HepG2 (cell line): ENCODE measurements at regions not wholly inside any gene's neighbourhood (a gene's known extent, or its start where the extent isn't known, plus 50 kb on each side); places are given as distances from the start of the nearest gene placed in this dataset.

Experiments used
- ATAC-seq: fragments of 200-7000 bp; cut with Tn5 transposase; 3 replicates; pipeline ENCODE4 v1.9.1; 2020; ENCODE audit warnings: mild to moderate bottlenecking, moderate library complexity
- BruUV-seq: library from RNA; stranded (reverse); fragments of 400-500 nt; replicated peaks from 2 replicates; lab custom pipeline; 2021; lab: Mats Ljungman, UMichigan
- CTCF ChIA-PET: fragments of 300-600 bp; formaldehyde crosslinking; extraction: SDS; loops from one replicate; lab custom pipeline; 2021; ENCODE audit warnings: low total read pairs, inconsistent platforms, low intra/inter-chr PET ratio; lab: Yijun Ruan, JAX
- POLR2A ChIA-PET: fragments of 350-600 bp; sonication (Branson Sonifier 250); formaldehyde crosslinking; loops from one replicate; lab custom pipeline; 2020; ENCODE audit warnings: antibody characterized with exemption, inconsistent platforms; lab: Yijun Ruan, JAX
- DNase-seq: peaks from one replicate; pipeline ENCODE4 v3.0.0-alpha.2; 2015; ENCODE audit warnings: low spot score
- FAIRE-seq: peaks from 3 replicates; lab custom pipeline; 2011; peaks lifted over from hg19 to GRCh38; lab: Jason Lieb, UNC
- H2AFZ ChIP-seq: one replicate; pipeline ENCODE4 v1.6.1; 2011; ENCODE audit warnings: low read length, inconsistent platforms
- H3K27ac ChIP-seq: fragments of 300-600 bp; 3 replicates; pipeline ENCODE4 v1.8.0; 2011; ENCODE audit warnings: mixed run types, mild to moderate bottlenecking, mixed read lengths, low read length, inconsistent platforms; ENCODE audit not compliant: insufficient read depth; ENCODE audit errors: extremely low read length
- H3K27me3 ChIP-seq, 2 experiments: fragments of 200-600 bp in 1 of 2; 2 replicates in 1 of 2; 3 replicates in 1 of 2; pipeline versions ENCODE4 v1.6.0 to v1.8.0; 2011; ENCODE audit warnings: low read length in 2 of 2, mild to moderate bottlenecking in 2 of 2, moderate library complexity in 2 of 2, inconsistent platforms in 1 of 2; ENCODE audit not compliant: insufficient read depth in 2 of 2, control insufficient read depth in 1 of 2
- H3K36me3 ChIP-seq, 2 experiments: fragments of 200-600 bp in 1 of 2; replicated peaks in 1 of 2; 2 replicates in 1 of 2; 3 replicates in 1 of 2; pipeline versions ENCODE4 v1.5.1 to v1.8.0; 2011; ENCODE audit warnings: low read length in 2 of 2, inconsistent platforms in 1 of 2; ENCODE audit not compliant: insufficient read depth in 2 of 2, control insufficient read depth in 1 of 2
- H3K4me1 ChIP-seq: 2 replicates; pipeline ENCODE4 v1.5.1; 2012; ENCODE audit warnings: low read length, inconsistent platforms; ENCODE audit not compliant: insufficient read depth
- H3K4me2 ChIP-seq: 2 replicates; pipeline ENCODE4 v1.6.0; 2011; ENCODE audit warnings: low read depth, low read length, inconsistent platforms
- H3K4me3 ChIP-seq, 3 experiments: fragments of 200-600 bp in 1 of 3; sonication (generic), shearing (Covaris generic) in 1 of 3; replicated peaks in 1 of 3; 2 replicates each; pipeline ENCODE4 v1.5.1; 2011 to 2016; ENCODE audit warnings: low read length in 3 of 3, inconsistent platforms in 2 of 3, low read depth in 2 of 3, mild to moderate bottlenecking in 2 of 3, control low read depth in 1 of 3, mixed read lengths in 1 of 3; ENCODE audit not compliant: insufficient read depth in 1 of 3
- H3K79me2 ChIP-seq: one replicate; pipeline ENCODE4 v1.6.1; 2011; ENCODE audit warnings: low read length, inconsistent platforms; ENCODE audit not compliant: insufficient read depth
- H3K9ac ChIP-seq: 2 replicates; pipeline ENCODE4 v1.6.0; 2011; ENCODE audit warnings: mild to moderate bottlenecking, low read depth, low read length, inconsistent platforms; ENCODE audit not compliant: insufficient read depth
- H3K9me3 ChIP-seq: 2 replicates; pipeline ENCODE4 v1.5.1; 2012; ENCODE audit warnings: mild to moderate bottlenecking, low read length
- H4K20me1 ChIP-seq: 2 replicates; pipeline ENCODE4 v1.6.0; 2011; ENCODE audit warnings: inconsistent platforms, mild to moderate bottlenecking, low read length, moderate library complexity; ENCODE audit not compliant: insufficient read depth
- ATF1 ChIP-seq: IDR thresholded peaks from 2 replicates; pipeline ENCODE4 v1.6.1; 2016; ENCODE audit warnings: mild to moderate bottlenecking, control low read depth
- ATF5 ChIP-seq: sonication (generic); formaldehyde crosslinking; IDR thresholded peaks from 2 replicates; pipeline ENCODE4 v1.4.0; 2020; ENCODE audit warnings: mild to moderate bottlenecking, low read depth, missing genetic modification reagents
- ATF7 ChIP-seq, 2 experiments: fragments of 450-650 bp in 1 of 2; sonication (generic) in 1 of 2; formaldehyde crosslinking in 1 of 2; IDR thresholded peaks; 2 replicates each; pipeline versions ENCODE4 v1.4.0 to v1.6.1; 2016 to 2020; ENCODE audit warnings: antibody characterized with exemption in 1 of 2, mild to moderate bottlenecking in 1 of 2, missing genetic modification reagents in 1 of 2
- CCDC6 ChIP-seq: sonication (generic); formaldehyde crosslinking; IDR thresholded peaks from 2 replicates; pipeline ENCODE4 v1.8.1; 2022; ENCODE audit warnings: mild to moderate bottlenecking, missing genetic modification reagents, moderate library complexity
- HMGA1 ChIP-seq: sonication (generic); formaldehyde crosslinking; conservative IDR thresholded peaks from 2 replicates; pipeline ENCODE4 v1.4.0; 2020; ENCODE audit warnings: missing genetic modification reagents
- KLF9 ChIP-seq: IDR thresholded peaks from 2 replicates; pipeline ENCODE4 v1.6.1; 2016; ENCODE audit warnings: low read depth
- NFATC3 ChIP-seq: sonication (generic); formaldehyde crosslinking; IDR thresholded peaks from 2 replicates; pipeline ENCODE4 v1.5.1; 2020; ENCODE audit warnings: mild to moderate bottlenecking, missing genetic modification reagents
- NFYB ChIP-seq: sonication (generic); formaldehyde crosslinking; IDR thresholded peaks from 2 replicates; pipeline ENCODE4 v1.4.0; 2020; ENCODE audit warnings: missing genetic modification reagents
- POGZ ChIP-seq: sonication (generic); formaldehyde crosslinking; IDR thresholded peaks from 2 replicates; pipeline ENCODE4 v1.4.0; 2020; ENCODE audit warnings: mild to moderate bottlenecking, missing genetic modification reagents
- SIN3B ChIP-seq: fragments of 150-350 bp; IDR thresholded peaks from 2 replicates; pipeline ENCODE4 v1.6.1; 2014; ENCODE audit warnings: low read length
- SIX1 ChIP-seq: sonication (generic); formaldehyde crosslinking; IDR thresholded peaks from 2 replicates; pipeline ENCODE4 v1.4.0; 2020; ENCODE audit warnings: missing genetic modification reagents, borderline replicate concordance
- SMARCC2 ChIP-seq: fragments of 450-650 bp; IDR thresholded peaks from 2 replicates; pipeline ENCODE4 v1.6.1; 2017; ENCODE audit warnings: antibody characterized with exemption, mild to moderate bottlenecking
- SSRP1 ChIP-seq: IDR thresholded peaks from 2 replicates; pipeline ENCODE4 v1.6.1; 2016; ENCODE audit warnings: control low read depth
- TMF1 ChIP-seq: sonication (generic); formaldehyde crosslinking; IDR thresholded peaks from 2 replicates; pipeline ENCODE4 v1.8.1; 2022; ENCODE audit warnings: low read depth, missing genetic modification reagents
- ZBTB7B ChIP-seq: sonication (generic); formaldehyde crosslinking; IDR thresholded peaks from 2 replicates; pipeline ENCODE4 v1.4.0; 2020; ENCODE audit warnings: missing genetic modification reagents
- ZHX1 ChIP-seq: sonication (generic); formaldehyde crosslinking; IDR thresholded peaks from 2 replicates; pipeline ENCODE4 v1.8.1; 2022; ENCODE audit warnings: low read depth, mild to moderate bottlenecking, missing genetic modification reagents
- ZIK1 ChIP-seq: sonication (generic); formaldehyde crosslinking; IDR thresholded peaks from 2 replicates; pipeline ENCODE4 v1.5.0; 2020; ENCODE audit warnings: mild to moderate bottlenecking, low read depth, missing genetic modification reagents, borderline replicate concordance
- ZNF263 ChIP-seq: sonication (generic); formaldehyde crosslinking; IDR thresholded peaks from 2 replicates; pipeline ENCODE4 v1.4.0; 2020; ENCODE audit warnings: missing genetic modification reagents
- ZNF616 ChIP-seq: sonication (generic); formaldehyde crosslinking; IDR thresholded peaks from 2 replicates; pipeline ENCODE4 v1.5.0; 2020; ENCODE audit warnings: low read depth, mild to moderate bottlenecking, missing genetic modification reagents
- ZNF747 ChIP-seq: sonication (generic); formaldehyde crosslinking; IDR thresholded peaks from 2 replicates; pipeline ENCODE4 v1.8.1; 2023; ENCODE audit warnings: missing genetic modification reagents, mild to moderate bottlenecking, borderline replicate concordance
- WGBS: methylation state at CpG from one replicate; pipeline ENCODE4 v1.1.6; 2017; ENCODE audit warnings: low lambda C conversion rate; 5-methylcytosine and 5-hydroxymethylcytosine counted together
- in situ Hi-C: cut with HindIII; loops from 2 replicates; pipeline ENCODE4 v1.10.0; 2017; ENCODE audit warnings: low pct_unique_long_range_greater_than_20kb; ENCODE audit not compliant: extremely low pct_ligation_motif_present
- intact Hi-C: fragments of 100-400 bp; cut with micrococcal nuclease; formaldehyde crosslinking; loops from one replicate; pipeline ENCODE4 v1.10.0; 2022; ENCODE audit not compliant: unreplicated experiment

GRCh38 chr2:7444626-7445025, 527.4 kb downstream of the RNF144A start:
- intact Hi-C loops = no loop called here
- Histone ChIP-seq H3K9me3 (no peaks in the 10 kb centered on the region), H3K4me1 (no peaks in the 10 kb centered on the region), H3K79me2 (no peaks in the 10 kb centered on the region), H3K36me3 (no peaks in the 10 kb centered on the region), H3K4me3 (no peak overlapping the region), H3K27me3 (peaks cover 0 to 4% of the 10 kb centered on the region in 2 experiments; a peak in 3 of 5 replicates), H2AFZ (no peak overlapping the region), H4K20me1 (no peaks in the 10 kb centered on the region), H3K9ac (no peak overlapping the region), H3K4me2 (no peak overlapping the region), H3K27ac (no peak overlapping the region)
- WGBS = 20% methylated on average over 4 of the region's 4 CpGs
- BruUV-seq = no TSS peak
- FAIRE-seq (no peak), ATAC-seq (no peak), DNase-seq (no peak)
- CTCF ChIA-PET = no interaction called here
- in situ Hi-C loops = no loop called here
- POLR2A ChIA-PET = no interaction called here
- TF ChIP-seq ATF7 (IDR thresholded peaks at IDR 0.05) (no peak), ATF7 (CRISPR knock-in tag; IDR thresholded peaks at IDR 0.05) (no peak), ATF5 (no peak), SSRP1 (CRISPR knock-in tag) (no peak), NFATC3 (CRISPR knock-in tag) (no peak), SIX1 (CRISPR knock-in tag) (no peak), SIN3B (no peak), NFYB (CRISPR knock-in tag) (no peak), ZHX1 (CRISPR knock-in tag) (no peak), ATF1 (CRISPR knock-in tag) (no peak), TMF1 (CRISPR knock-in tag) (no peak), ZIK1 (no peak), POGZ (CRISPR knock-in tag) (no peak), CCDC6 (CRISPR knock-in tag) (no peak), HMGA1 (CRISPR knock-in tag) (no peak), ZNF747 (CRISPR knock-in tag) (no peak), KLF9 (CRISPR knock-in tag) (no peak), ZNF263 (CRISPR knock-in tag) (no peak), ZNF616 (CRISPR knock-in tag) (no peak), SMARCC2 (no peak), ZBTB7B (CRISPR knock-in tag) (no peak)
